ENCODE measurements at regions not wholly inside any gene's neighbourhood (a gene's known extent, or its start where the extent isn't known, plus 50 kb on each side); places are given as distances from the start of the nearest gene placed in this dataset.

GRCh38 chr2:83874712-83875430 is 584.2 kb downstream of the SUCLG1 start:
- TF ChIP-seq CTCF (IDR thresholded peaks at IDR 0.05) (no peak), POLR2A (IDR thresholded peaks at IDR 0.05) (no peak)

All from breast epithelium (tissue), 3 donors.